Kidney (tissue), 13 donors: ENCODE measurements at regions not wholly inside any gene's neighbourhood (a gene's known extent, or its start where the extent isn't known, plus 50 kb on each side); places are given as distances from the start of the nearest gene placed in this dataset.

ENCODE experiments used
- DNase-seq, 5 donors: peaks; one replicate each; pipeline ENCODE4 v3.0.0-alpha.2; 2013 to 2020
- FAIRE-seq: peaks from 2 replicates; lab custom pipeline; 2012; peaks lifted over from hg19 to GRCh38; lab: Jason Lieb, UNC
- H3K27ac ChIP-seq, 2 donors: one replicate each; pipeline ENCODE4 v1.7.0; 2013; ENCODE audit warnings: low read depth in 2 of 2, low read length in 2 of 2, inconsistent platforms in 1 of 2
- H3K27me3 ChIP-seq: one replicate; pipeline ENCODE4 v1.7.1; 2013; ENCODE audit warnings: low read length, inconsistent platforms; ENCODE audit not compliant: control insufficient read depth, insufficient read depth
- H3K36me3 ChIP-seq, 3 donors: one replicate each; pipeline versions ENCODE4 v1.7.0 to v1.7.1; 2013; ENCODE audit warnings: low read length in 3 of 3, control low read depth in 1 of 3, inconsistent platforms in 1 of 3; ENCODE audit not compliant: insufficient read depth in 3 of 3, control insufficient read depth in 2 of 3
- H3K4me1 ChIP-seq, 3 donors: one replicate each; pipeline versions ENCODE4 v1.7.0 to v1.7.1; 2013; ENCODE audit warnings: low read length in 3 of 3, inconsistent platforms in 1 of 3, low read depth in 1 of 3; ENCODE audit not compliant: control insufficient read depth in 2 of 3, insufficient read depth in 2 of 3
- H3K4me3 ChIP-seq, 3 donors: one replicate each; pipeline versions ENCODE4 v1.7.0 to v1.8.1; 2013; ENCODE audit warnings: low read length in 3 of 3, control low read depth in 1 of 3, inconsistent platforms in 1 of 3
- H3K9ac ChIP-seq, 3 donors: one replicate each; pipeline versions ENCODE4 v1.7.0 to v1.7.1; 2013; ENCODE audit warnings: low read length in 3 of 3, control low read depth in 1 of 3, inconsistent platforms in 1 of 3
- H3K9me3 ChIP-seq, 3 donors: one replicate each; pipeline versions ENCODE4 v1.7.0 to v1.7.1; 2013; ENCODE audit warnings: low read length in 3 of 3, control low read depth in 1 of 3, inconsistent platforms in 1 of 3; ENCODE audit not compliant: control insufficient read depth in 2 of 3, insufficient read depth in 1 of 3
- intact Hi-C: fragments of 100-400 bp; cut with DNase I; formaldehyde crosslinking; loops from one replicate; pipeline ENCODE4 v1.11.1; 2022
- TF ChIP-seq, protein P1 (sequence below): IDR thresholded peaks from 3 replicates; pipeline ENCODE4 v1.5.1; 2012; ENCODE audit warnings: mild to moderate bottlenecking, moderate library complexity, borderline replicate concordance; ENCODE audit not compliant: insufficient read depth; ENCODE audit errors: extremely low read depth
- donor health status: control.
- donor health status: control.
- donor health status: control.
- donor health status: control.
- donor health status: control.
- donor health status: DM: yes; HTN: yes; CAD: no.
- donor health status: Normal renal cell carcinoma (clear cell type).

DNA sequence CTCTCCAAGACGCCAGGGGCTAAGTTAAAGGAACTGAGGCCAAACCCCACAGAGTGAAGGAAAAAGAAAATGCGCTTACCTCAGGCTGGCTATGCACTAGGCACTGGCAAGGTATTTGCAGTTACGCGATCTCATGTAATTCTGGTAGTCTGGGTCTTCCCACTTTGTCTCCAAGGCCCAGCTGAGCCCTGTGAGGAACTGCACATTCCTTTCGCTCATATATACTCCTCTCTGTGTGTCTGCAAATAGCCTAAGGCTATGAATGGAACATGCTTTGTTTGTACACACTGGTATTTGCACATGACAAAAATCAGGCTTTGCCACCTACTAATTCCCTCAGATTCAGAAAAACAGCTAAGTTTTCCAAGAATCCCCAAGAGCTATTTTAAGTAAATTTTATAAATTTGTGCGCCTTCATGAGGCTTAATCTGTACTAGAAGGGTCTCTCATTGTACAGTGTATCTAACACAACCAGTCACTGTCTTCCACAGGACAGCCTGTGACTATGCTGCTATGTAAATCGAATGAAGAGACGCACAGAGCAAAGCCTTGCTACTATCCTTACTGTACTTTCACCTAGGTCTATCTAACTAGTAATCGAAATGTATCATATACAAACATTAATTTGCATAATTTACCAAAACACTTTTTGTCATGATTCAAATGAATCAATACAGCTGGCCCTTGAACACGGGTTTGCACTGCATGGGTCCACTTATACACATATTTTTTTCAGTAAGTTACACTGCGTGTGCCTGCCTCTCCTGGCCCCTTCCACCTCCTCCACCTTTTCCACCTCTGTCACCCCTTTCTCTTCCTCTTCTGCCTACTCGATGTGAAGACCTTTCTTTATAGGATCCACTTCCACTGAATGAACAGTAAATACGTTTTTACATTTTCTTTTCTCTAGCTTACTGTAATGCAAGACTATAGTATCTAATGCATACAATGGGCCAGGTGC is 87.0 kb downstream of the SIPA1L2 start:
- FAIRE-seq (no peak), DNase-seq (no peak)

DNA sequence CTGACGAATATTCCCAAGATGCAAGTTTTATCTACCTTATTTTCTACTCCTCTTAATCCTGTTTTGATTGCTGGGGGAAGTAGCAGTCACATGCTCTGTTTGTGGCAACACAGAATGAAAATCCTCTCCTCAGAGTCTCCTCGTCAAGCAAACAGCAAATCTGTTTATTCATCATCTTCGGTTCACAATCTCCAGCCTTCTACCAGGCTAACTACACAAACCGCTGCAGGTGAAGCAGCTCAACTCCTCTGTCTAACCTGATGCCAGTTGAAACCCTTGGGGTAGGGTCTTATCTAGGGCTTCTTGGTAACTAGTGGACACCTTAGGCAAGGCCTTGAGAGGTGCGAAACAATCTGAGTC is 91.0 kb downstream of the SIPA1L2 start:
- DNase-seq: no peak
- no peak overlapping the region for H3K27ac ChIP-seq
- no peak overlapping the region for H3K9ac ChIP-seq
- H3K36me3 ChIP-seq: no peaks in the 10 kb centered on the region
- no peaks in the 10 kb centered on the region for H3K27me3 ChIP-seq
- no peak overlapping the region for H3K4me3 ChIP-seq
- intact Hi-C loops: no loop called here
- FAIRE-seq: no peak
- H3K4me1 ChIP-seq: peaks cover 0 to 3% (median 0%) of the 10 kb centered on the region in 3 donors
- TF ChIP-seq, protein P1, sequence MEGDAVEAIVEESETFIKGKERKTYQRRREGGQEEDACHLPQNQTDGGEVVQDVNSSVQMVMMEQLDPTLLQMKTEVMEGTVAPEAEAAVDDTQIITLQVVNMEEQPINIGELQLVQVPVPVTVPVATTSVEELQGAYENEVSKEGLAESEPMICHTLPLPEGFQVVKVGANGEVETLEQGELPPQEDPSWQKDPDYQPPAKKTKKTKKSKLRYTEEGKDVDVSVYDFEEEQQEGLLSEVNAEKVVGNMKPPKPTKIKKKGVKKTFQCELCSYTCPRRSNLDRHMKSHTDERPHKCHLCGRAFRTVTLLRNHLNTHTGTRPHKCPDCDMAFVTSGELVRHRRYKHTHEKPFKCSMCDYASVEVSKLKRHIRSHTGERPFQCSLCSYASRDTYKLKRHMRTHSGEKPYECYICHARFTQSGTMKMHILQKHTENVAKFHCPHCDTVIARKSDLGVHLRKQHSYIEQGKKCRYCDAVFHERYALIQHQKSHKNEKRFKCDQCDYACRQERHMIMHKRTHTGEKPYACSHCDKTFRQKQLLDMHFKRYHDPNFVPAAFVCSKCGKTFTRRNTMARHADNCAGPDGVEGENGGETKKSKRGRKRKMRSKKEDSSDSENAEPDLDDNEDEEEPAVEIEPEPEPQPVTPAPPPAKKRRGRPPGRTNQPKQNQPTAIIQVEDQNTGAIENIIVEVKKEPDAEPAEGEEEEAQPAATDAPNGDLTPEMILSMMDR: no peak
- H3K9me3 ChIP-seq: no peaks in the 10 kb centered on the region

More for the DNA sequence above, 87.0 kb downstream of the SIPA1L2 start:
- Histone ChIP-seq H3K27ac (no peak overlapping the region), H3K9ac (no peak overlapping the region), H3K4me1 (peaks cover 0 to 3% (median 0%) of the 10 kb centered on the region in 3 donors), H3K9me3 (no peaks in the 10 kb centered on the region), H3K4me3 (no peak overlapping the region), H3K36me3 (no peaks in the 10 kb centered on the region), H3K27me3 (no peaks in the 10 kb centered on the region)
- TF ChIP-seq, protein P1: no peak
- intact Hi-C loops: no loop called here

DNA sequence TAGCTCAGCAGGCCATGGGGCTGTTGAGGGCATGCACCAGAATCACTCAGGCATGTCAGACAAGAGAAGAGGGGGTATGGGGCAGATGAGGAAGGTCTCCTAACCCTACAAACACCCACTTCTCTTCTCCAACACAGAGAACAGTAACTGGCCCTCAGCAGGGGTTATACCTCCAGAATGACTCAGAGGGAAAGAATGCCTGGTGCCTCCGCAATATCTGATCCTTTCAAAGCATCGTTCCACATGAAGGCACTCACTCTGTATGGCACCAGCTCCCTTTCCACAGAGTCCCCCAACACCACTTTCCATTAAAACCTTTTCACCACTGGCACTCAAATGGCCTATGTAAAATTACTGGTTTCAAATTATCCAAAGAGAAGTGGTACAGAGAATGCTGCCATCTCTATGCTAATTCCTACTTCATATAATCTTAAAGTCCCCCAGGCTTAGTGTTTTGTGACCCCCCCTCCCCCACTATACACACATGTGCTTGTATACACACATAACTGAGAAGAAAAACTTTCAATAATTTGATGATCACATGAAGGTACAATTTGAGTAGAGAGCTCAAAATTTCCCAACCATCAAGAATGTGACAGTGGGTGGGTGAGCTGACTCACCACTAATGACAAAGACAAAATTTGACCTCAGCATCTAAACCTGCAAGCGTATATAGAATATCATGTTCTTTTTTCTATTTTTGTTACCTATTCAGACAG is 91.5 kb downstream of the SIPA1L2 start:
- TF ChIP-seq, protein P1: no peak
- no peak overlapping the region for H3K9ac ChIP-seq
- no peaks in the 10 kb centered on the region for H3K27me3 ChIP-seq
- DNase-seq: peak in 4 of 5 donors; percentile 63 to 86 (median 72)
- intact Hi-C loops: no loop called here
- H3K36me3 ChIP-seq: no peaks in the 10 kb centered on the region
- H3K9me3 ChIP-seq: no peaks in the 10 kb centered on the region
- peaks cover 0 to 3% (median 0%) of the 10 kb centered on the region in 3 donors for H3K4me1 ChIP-seq
- no peak overlapping the region for H3K4me3 ChIP-seq
- FAIRE-seq: no peak
- H3K27ac ChIP-seq: no peak overlapping the region
